Ovary (tissue), 7 donors: ENCODE measurements at regions not wholly inside any gene's neighbourhood (a gene's known extent, or its start where the extent isn't known, plus 50 kb on each side); places are given as distances from the start of the nearest gene placed in this dataset.

Experiments used
- DNase-seq, 5 donors: peaks; one replicate each; pipeline ENCODE4 v3.0.0-alpha.2; 2019 to 2020
- H3K27ac ChIP-seq, 2 donors: fragments of 200-600 bp; one replicate each; pipeline versions ENCODE4 v1.5.1 to v1.8.0; 2019 to 2022
- H3K27me3 ChIP-seq: fragments of 200-600 bp; one replicate; pipeline ENCODE4 v1.8.0; 2022
- H3K36me3 ChIP-seq: fragments of 200-600 bp; sonication (generic); one replicate; pipeline ENCODE4 v1.5.1; 2019
- H3K4me1 ChIP-seq: one replicate; pipeline ENCODE4 v1.8.1; 2013; ENCODE audit warnings: mild to moderate bottlenecking, moderate library complexity; ENCODE audit not compliant: insufficient read depth
- H3K4me3 ChIP-seq: fragments of 200-600 bp; sonication (generic); one replicate; pipeline ENCODE4 v1.5.1; 2017
- H3K9me3 ChIP-seq, 2 donors: fragments of 200-600 bp in 1 of 2; sonication (generic) in 1 of 2; one replicate each; pipeline versions ENCODE4 v1.5.1 to v1.8.1; 2013 to 2019; ENCODE audit warnings: mild to moderate bottlenecking in 1 of 2, moderate library complexity in 1 of 2
- EP300 ChIP-seq: sonication (generic); formaldehyde crosslinking; IDR thresholded peaks from one replicate; pipeline ENCODE4 v1.6.1; 2017; ENCODE audit warnings: antibody characterized with exemption
- POLR2A ChIP-seq: fragments of 450-650 bp; IDR thresholded peaks from one replicate; pipeline ENCODE4 v1.6.1; 2017; ENCODE audit warnings: antibody characterized with exemption, mild to moderate bottlenecking, moderate library complexity
- WGBS, 3 donors: extraction: QIAGEN DNeasy Blood & Tissue Kit in 1 of 3; methylation state at CpG; one replicate each; pipeline versions ENCODE4 v1.1.5 to v1.1.7; 2013 to 2017; 5-methylcytosine and 5-hydroxymethylcytosine counted together
- intact Hi-C, 4 donors: fragments of 100-400 bp; cut with DNase I; formaldehyde crosslinking; loops; one replicate each; pipeline versions ENCODE4 v1.11.0 to v1.15.1; 2022 to 2023
- TF ChIP-seq, protein P1 (sequence below), 3 donors: fragments of 450-650 bp in 2 of 3; fragments of 200-600 bp in 1 of 3; IDR thresholded peaks; one replicate each; pipeline versions ENCODE4 v1.5.1 to v1.8.0; 2016 to 2022; ENCODE audit warnings: antibody characterized with exemption in 3 of 3, mild to moderate bottlenecking in 1 of 3
- donor health status: DM: no; HTN: no; CAD: no; lungs with moderate emphysema.
- donor health status: DM: no; HTN: no; CAD: no.
- donor health status: Bipolar disorder and iron deficiency.
- donor health status: DM: no; HTN: no; CAD: no.
- donor health status: DM: yes; HTN: yes; CAD: no.

DNA sequence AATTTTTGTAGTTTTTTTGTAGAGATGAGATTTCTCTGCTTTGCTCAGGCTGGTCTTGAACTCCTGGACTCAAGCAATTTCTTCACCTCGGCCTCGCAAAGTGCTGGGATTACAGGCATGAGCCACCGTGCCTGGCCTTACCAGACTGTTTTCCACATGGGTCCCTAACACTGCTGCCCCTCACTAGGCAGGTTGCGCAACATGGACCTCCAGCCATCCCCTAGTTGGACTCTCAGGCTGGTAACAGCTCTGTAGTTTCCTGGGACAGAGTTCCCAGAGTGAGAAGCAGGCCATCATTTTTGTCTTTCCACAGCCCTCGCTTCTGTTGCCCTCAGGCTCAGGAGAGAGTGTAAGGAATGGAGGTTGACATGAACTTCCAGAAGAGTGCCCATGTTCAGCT lies 156.1 kb downstream of the CTH start:
- no peaks in the 10 kb centered on the region for H3K27me3 ChIP-seq
- H3K36me3 ChIP-seq: no peaks in the 10 kb centered on the region
- H3K9me3 ChIP-seq: no peaks in the 10 kb centered on the region
- TF ChIP-seq, protein P1, sequence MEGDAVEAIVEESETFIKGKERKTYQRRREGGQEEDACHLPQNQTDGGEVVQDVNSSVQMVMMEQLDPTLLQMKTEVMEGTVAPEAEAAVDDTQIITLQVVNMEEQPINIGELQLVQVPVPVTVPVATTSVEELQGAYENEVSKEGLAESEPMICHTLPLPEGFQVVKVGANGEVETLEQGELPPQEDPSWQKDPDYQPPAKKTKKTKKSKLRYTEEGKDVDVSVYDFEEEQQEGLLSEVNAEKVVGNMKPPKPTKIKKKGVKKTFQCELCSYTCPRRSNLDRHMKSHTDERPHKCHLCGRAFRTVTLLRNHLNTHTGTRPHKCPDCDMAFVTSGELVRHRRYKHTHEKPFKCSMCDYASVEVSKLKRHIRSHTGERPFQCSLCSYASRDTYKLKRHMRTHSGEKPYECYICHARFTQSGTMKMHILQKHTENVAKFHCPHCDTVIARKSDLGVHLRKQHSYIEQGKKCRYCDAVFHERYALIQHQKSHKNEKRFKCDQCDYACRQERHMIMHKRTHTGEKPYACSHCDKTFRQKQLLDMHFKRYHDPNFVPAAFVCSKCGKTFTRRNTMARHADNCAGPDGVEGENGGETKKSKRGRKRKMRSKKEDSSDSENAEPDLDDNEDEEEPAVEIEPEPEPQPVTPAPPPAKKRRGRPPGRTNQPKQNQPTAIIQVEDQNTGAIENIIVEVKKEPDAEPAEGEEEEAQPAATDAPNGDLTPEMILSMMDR (IDR thresholded peaks at IDR 0.05): no peak
- TF ChIP-seq POLR2A: no peak
- no peak for TF ChIP-seq EP300
- WGBS, 3 donors: 87 to 93% (median 92%) methylated on average over 5 of the region's 5 CpGs
- no peak overlapping the region for H3K4me3 ChIP-seq
- H3K4me1 ChIP-seq: no peaks in the 10 kb centered on the region
- no peak for DNase-seq
- no peak overlapping the region for H3K27ac ChIP-seq
- intact Hi-C loops: no loop called here

DNA sequence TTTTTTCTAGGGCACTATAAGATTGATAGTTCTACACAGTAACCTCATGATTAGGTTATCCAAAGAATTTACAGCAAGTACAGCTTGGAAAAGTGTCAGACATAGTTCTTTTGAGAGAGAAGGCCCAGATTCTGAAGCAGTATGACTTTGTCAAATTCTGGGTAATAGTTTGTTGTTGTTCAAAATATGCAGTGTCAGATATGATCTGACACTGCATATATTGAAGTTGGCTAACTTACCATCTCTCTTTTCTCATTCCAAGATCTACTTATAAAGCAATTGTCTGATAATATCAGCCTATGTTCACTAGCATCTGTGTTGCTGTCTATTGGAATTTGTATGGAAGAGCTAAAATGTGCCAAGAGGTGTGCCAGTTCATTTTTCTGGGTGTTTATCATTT lies 160.1 kb downstream of the CTH start:
- intact Hi-C loops: no loop called here
- H3K9me3 ChIP-seq: no peaks in the 10 kb centered on the region
- TF ChIP-seq POLR2A: no peak
- TF ChIP-seq, protein P1 (IDR thresholded peaks at IDR 0.05): no peak
- no peak for TF ChIP-seq EP300
- H3K4me3 ChIP-seq: no peak overlapping the region
- H3K36me3 ChIP-seq: no peaks in the 10 kb centered on the region
- no peak overlapping the region for H3K27ac ChIP-seq
- H3K27me3 ChIP-seq: no peaks in the 10 kb centered on the region
- DNase-seq: no peak
- H3K4me1 ChIP-seq: no peaks in the 10 kb centered on the region

DNA sequence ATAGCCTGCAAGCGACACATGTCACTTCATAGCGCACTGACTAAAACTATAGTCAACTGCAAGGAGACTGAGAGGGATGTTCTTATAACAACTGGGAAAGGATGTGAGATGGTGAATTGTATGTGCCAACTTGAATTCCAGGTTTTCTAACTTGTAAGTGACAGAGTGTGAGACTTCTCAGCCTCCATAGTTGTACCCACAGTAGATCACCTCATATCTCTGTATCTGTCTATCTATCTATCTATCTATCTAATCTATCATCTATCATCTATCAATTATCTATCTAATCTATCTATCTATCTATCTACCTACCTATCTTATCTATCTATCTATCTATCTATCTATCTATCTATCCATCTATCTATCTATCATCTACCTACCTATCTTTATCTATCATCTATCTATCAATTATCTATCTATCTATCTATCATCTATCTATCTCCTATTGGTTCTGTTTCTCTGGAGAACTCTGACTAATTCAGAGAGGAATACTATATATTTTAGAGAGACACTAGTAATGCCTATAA lies 162.3 kb downstream of the CTH start:
- no peak overlapping the region for H3K27ac ChIP-seq
- no peak overlapping the region for H3K4me3 ChIP-seq
- WGBS, 3 donors: 93 to 99% (median 98%) methylated on average over 2 of the region's 2 CpGs
- TF ChIP-seq POLR2A (no peak), EP300 (no peak)
- TF ChIP-seq, protein P1 (IDR thresholded peaks at IDR 0.05): no peak
- intact Hi-C loops: no loop called here
- H3K4me1 ChIP-seq: no peaks in the 10 kb centered on the region
- H3K27me3 ChIP-seq: no peaks in the 10 kb centered on the region
- H3K36me3 ChIP-seq: no peaks in the 10 kb centered on the region
- H3K9me3 ChIP-seq: no peaks in the 10 kb centered on the region
- no peak for DNase-seq

DNA sequence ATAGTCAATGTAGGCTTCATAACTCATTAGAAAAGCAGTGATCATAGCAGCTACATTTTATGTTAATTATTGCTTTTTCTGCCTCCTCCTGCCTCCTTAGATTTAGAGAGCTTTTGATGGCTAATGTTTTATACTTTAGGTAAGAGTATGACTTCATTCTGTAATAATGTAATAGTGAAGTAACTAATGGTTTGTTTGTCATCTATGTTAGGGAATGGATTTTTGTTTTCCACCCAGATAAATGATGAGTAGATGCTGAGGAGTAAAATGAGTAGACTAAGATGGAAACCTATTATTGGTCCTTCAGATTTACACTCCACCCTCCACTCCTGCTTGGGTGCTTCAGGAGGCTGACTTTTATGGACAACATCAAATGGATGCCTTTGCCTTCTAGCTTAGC lies 170.6 kb downstream of the CTH start:
- H3K27ac ChIP-seq: no peak overlapping the region

More for the DNA sequence above, 170.6 kb downstream of the CTH start:
- no peak overlapping the region for H3K4me3 ChIP-seq
- no peak for TF ChIP-seq EP300
- no peak for TF ChIP-seq POLR2A
- TF ChIP-seq, protein P1 (IDR thresholded peaks at IDR 0.05): no peak
- H3K36me3 ChIP-seq: no peaks in the 10 kb centered on the region
- H3K9me3 ChIP-seq: no peaks in the 10 kb centered on the region
- H3K27me3 ChIP-seq: no peaks in the 10 kb centered on the region
- H3K4me1 ChIP-seq: no peaks in the 10 kb centered on the region
- intact Hi-C loops: no loop called here
- no peak for DNase-seq
